Stomach smooth muscle (tissue), 2 donors: ENCODE measurements at regions not wholly inside any gene's neighbourhood (a gene's known extent, or its start where the extent isn't known, plus 50 kb on each side); places are given as distances from the start of the nearest gene placed in this dataset.
A peak's percentile ranks its signal among the peaks of the same experiment; 100 is the strongest.

Source experiments
- H3K27ac ChIP-seq: one replicate; pipeline ENCODE4 v1.7.0; 2013; ENCODE audit warnings: mild to moderate bottlenecking, low read length, inconsistent platforms
- H3K27me3 ChIP-seq, 2 donors: one replicate each; pipeline ENCODE4 v1.7.0; 2013; ENCODE audit warnings: low read length in 2 of 2; ENCODE audit not compliant: insufficient read depth in 2 of 2, control insufficient read depth in 1 of 2
- H3K36me3 ChIP-seq, 2 donors: one replicate each; pipeline ENCODE4 v1.7.0; 2013; ENCODE audit warnings: low read length in 2 of 2; ENCODE audit not compliant: control insufficient read depth in 2 of 2, insufficient read depth in 2 of 2
- H3K4me1 ChIP-seq: one replicate; pipeline ENCODE4 v1.7.0; 2013; ENCODE audit warnings: low read length; ENCODE audit not compliant: control insufficient read depth, insufficient read depth
- H3K4me3 ChIP-seq, 2 donors: one replicate each; pipeline ENCODE4 v1.7.0; 2013; ENCODE audit warnings: low read length in 2 of 2
- H3K9ac ChIP-seq, 2 donors: one replicate each; pipeline ENCODE4 v1.7.0; 2013; ENCODE audit warnings: low read length in 2 of 2, mild to moderate bottlenecking in 1 of 2
- H3K9me3 ChIP-seq, 2 donors: one replicate each; pipeline ENCODE4 v1.7.0; 2013; ENCODE audit warnings: low read length in 2 of 2; ENCODE audit not compliant: control insufficient read depth in 2 of 2
- donor health status: healthy.
- donor health status: Pancreatic carcinoma.

DNA sequence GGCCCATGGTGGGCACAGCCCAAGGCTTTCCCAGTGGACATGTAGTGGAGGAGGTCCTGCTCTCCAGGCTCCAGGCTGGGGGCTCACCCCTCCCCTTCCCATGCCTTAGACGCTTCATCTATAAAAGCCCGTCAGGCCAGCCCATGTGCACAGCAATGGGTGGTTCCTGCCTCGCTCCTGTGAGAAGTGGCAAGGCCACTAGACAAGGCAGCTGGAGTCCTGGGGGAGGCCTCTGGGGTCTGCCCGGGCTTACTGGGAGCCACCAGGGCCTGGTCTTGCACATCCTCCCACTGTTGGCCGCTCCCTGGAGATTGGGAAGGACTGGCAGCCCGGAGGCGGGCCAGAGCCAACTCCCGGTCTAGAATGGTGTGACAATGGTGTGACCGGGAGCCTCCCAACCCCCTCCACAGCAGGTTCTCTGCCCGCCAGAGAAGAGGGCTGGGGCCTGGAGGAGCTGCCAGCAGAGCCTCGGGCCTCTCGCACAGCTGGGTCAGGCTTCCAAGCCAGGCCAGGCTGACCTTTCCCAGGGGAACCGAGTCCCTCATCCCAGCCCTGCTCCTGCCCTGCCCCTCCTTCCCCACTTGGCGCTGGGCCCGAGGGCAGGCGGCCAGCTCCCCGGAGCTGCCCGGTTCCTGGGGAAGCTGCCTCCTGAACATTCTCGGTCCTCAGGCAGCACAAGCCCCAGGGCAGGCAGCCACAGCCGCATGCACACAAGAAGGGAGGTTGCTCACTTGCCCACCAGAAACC, 97.9 kb downstream of the RFLNA start:
- Histone ChIP-seq H3K27ac (peak overlapping the region; percentile 88), H3K4me3 (peak overlapping the region in 1 of 2 donors; percentile 35), H3K36me3 (peaks cover 3 to 6% of the 10 kb centered on the region in 2 donors), H3K9ac (peak overlapping the region; percentile 19 to 42), H3K27me3 (no peaks in the 10 kb centered on the region), H3K4me1 (peaks cover 90% of the 10 kb centered on the region), H3K9me3 (no peaks in the 10 kb centered on the region)

DNA sequence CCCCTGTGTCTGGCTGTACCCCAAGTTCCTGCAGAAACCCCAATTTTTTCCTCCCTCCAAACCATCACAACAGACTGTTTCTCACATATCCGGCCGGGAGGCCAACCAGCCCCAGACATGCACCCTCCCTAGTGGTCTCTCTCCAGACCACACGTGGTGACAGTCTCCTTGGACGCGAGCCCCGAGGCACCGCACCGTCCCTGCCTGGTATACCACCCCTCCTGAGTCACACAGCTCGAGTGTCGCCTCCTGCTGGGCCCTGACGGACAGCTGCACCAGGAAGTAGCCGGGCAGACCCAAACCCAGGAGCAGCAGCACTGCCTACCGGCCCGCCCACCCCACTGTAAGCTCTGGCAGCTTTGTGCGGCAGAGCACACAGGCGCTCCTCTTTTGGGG, 97.4 kb downstream of the RFLNA start:
- peak overlapping the region; percentile 88 for H3K27ac ChIP-seq
- peaks cover 2% of the 10 kb centered on the region in 2 donors for H3K36me3 ChIP-seq
- peaks cover 90% of the 10 kb centered on the region for H3K4me1 ChIP-seq
- H3K4me3 ChIP-seq, result no peak overlapping the region
- no peak overlapping the region for H3K9ac ChIP-seq
- no peaks in the 10 kb centered on the region for H3K27me3 ChIP-seq
- H3K9me3 ChIP-seq, result no peaks in the 10 kb centered on the region

DNA sequence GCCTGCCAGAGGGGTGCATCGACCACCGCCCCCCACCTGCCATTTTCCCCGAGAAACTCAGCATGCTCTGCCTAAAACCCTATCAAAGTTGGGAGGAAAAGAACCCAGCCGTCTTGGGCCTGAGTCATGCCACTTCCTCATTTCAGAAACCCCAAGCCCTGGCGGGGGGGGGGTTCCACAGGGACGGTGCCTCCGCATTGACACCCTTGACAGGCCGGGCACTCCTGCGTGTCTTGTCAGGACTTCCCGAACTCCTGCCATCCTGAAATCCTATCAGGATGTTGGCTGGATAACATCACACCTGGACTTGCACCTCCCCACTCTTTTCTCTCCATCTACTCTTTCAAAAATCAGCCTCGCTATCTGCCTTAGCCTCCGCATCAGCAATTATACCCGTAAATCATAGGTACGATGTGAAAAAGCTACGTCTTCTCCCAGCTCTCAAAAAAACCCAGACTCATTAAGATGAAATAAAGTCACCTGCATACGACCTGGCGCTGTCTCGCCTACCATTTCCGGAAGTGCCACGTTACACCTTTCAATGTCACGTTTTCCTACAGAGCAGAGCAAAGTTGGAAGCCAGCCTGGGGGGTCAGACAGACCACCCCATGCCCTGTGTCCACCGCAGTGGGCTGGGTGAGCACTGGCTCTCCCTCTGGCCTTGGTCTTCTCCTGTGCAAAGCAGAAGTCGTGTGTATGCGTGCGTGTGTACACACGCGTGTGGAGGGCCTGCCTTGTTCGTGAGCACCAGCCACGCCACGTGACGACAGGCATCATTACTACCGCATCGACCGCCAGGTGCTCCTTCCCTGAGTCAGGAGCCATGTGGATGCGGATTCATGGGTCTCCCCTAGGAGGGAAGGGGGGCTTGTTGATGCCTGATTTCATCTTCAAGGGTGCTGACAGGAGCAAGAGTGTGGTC, 96.7 kb downstream of the RFLNA start:
- no peak overlapping the region for H3K9ac ChIP-seq
- H3K4me1 ChIP-seq, result peaks cover 89% of the 10 kb centered on the region
- peak overlapping the region; percentile 88 for H3K27ac ChIP-seq
- peak overlapping the region in 1 of 2 donors; percentile 8 for H3K4me3 ChIP-seq
- no peaks in the 10 kb centered on the region for H3K9me3 ChIP-seq
- no peaks in the 10 kb centered on the region for H3K27me3 ChIP-seq
- peaks cover 0 to 2% of the 10 kb centered on the region in 2 donors for H3K36me3 ChIP-seq

DNA sequence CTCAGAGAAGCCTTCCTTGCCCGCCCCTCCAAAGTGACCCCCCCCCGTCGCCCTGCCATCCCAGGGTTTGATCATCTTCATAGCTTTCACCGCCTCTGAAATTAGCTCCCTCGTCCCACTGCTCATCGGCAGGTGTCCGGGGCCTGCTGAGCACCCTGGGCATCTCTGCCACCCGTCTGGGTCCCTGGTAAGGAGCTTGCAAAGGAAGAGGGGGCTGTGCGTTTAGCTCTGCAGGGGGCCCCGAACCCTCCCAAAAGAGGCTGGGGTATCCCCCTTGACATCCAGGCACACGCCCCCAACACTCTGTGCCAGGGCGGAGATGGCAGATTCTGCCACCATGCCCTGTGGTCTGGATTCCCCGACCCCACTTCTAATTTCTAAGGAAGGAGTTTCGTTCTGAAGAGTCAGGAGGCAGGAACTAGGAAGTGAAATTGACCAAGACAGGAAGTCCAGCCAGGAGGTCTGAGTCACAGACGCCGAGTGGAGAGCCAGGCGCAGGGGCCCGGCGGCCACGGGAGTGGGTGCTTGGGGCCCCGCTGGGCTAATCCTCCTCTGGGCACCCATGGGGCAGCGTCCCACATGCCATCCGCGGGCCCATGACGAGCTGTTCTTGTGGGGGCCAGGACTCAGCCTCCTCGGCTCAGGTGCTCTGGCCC, 95.7 kb downstream of the RFLNA start:
- peaks cover 0 to 4% of the 10 kb centered on the region in 2 donors for H3K36me3 ChIP-seq
- peaks cover 89% of the 10 kb centered on the region for H3K4me1 ChIP-seq
- peak overlapping the region; percentile 88 for H3K27ac ChIP-seq
- H3K9me3 ChIP-seq, result no peaks in the 10 kb centered on the region
- H3K4me3 ChIP-seq, result peak overlapping the region in 1 of 2 donors; percentile 8
- H3K9ac ChIP-seq, result no peak overlapping the region
- no peaks in the 10 kb centered on the region for H3K27me3 ChIP-seq

DNA sequence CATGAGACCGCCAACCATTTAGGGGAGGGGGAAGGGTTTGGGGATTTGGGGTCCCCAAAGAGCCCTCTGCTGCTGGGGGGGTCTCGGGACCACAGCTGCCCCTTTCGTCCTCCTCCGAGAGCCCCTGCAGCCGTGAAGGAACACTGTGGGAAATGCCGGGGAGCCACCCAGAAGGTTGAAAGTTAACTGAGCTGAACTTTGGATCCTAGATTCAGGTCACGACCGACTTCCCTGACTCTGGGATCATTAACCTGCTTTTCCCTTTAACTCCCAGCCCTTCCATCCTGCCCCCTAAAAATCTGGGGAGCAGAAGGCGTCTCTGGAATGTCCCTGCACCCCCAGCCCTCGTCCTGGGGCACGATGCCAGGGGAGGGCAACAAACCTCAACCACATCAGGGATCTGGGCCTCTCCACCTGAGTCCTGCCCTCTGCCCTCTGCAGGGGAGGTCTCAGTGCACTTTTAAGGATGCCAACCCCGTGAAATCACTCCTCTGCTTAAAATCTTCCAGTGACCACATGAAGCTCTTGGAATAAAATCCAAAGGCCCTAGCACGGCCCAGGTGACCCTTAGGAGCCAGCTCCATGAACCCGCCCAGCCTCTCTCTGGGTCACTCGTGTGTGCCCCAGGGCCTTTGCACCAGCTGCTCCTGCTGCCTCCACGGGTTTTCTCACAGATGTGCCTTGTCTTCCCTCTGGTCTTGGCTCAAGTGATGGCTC, 95.0 kb downstream of the RFLNA start:
- Histone ChIP-seq H3K36me3 (peaks cover 1 to 9% of the 10 kb centered on the region in 2 donors), H3K9me3 (no peaks in the 10 kb centered on the region), H3K9ac (peak overlapping the region; percentile 36 to 70), H3K4me1 (peaks cover 87% of the 10 kb centered on the region), H3K27me3 (no peaks in the 10 kb centered on the region), H3K4me3 (peak overlapping the region; percentile 75 to 79), H3K27ac (peak overlapping the region; percentile 88)

DNA sequence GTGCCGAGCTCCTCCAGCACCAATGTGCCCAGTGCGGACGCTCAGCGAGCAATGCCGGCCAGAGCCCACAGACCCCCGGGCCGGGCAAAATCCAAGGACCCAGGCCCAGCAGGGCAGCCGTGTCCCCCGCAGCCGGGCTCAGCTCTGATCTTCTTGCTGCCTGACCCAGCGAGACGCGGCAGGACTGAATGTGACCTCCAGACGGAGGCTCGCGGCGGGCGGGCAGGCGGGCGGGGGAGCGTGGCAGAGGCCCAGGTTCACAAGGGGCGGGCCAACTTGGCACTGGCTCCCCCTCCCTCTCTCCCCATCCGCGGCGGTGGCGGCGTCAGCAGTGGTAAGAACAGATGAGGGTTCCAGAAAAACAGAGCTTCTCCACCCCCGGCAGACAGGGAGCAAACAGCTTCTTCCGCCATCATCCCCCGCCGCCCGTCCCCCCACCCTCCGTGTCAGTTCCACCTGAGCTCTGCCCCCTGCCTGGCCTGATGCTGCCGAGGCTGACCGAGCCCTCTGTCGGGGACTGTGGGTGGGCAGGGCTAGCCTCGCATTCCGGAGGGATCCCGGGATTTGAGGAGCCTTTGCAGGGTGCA, 94.3 kb downstream of the RFLNA start:
- Histone ChIP-seq H3K4me3 (peak overlapping the region; percentile 75 to 79), H3K4me1 (peaks cover 80% of the 10 kb centered on the region), H3K9ac (peak overlapping the region; percentile 70 to 72)

DNA sequence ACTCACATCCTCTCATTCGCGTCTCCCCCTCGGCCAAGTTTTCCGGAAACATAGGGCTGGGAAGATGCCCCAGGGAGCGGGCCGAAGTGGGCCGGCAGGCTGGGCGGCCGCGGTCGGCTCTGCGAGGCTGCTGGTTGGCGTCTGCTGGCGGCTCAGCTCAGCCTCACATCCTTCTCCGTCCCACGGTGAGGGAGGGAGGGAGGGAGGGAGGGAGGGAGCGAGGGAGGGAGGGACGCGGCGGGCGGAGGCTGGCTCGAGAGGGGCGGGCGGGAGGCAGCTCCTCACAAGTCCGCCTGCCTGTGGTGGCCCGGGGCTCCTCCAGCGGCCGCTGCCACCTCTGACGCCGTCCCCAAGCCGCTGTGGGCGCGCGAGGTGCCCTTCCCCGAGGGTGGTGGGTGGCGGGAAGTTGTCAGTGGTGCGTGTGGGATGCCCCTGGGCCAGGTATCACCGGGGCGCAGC, 93.8 kb downstream of the RFLNA start:
- Histone ChIP-seq H3K9ac (peak overlapping the region; percentile 70 to 76), H3K4me3 (peak overlapping the region; percentile 75 to 79), H3K4me1 (peaks cover 75% of the 10 kb centered on the region), H3K36me3 (peaks cover 8 to 18% of the 10 kb centered on the region in 2 donors), H3K27me3 (no peaks in the 10 kb centered on the region), H3K27ac (peak overlapping the region; percentile 88), H3K9me3 (no peaks in the 10 kb centered on the region)

More for the DNA sequence above, 94.3 kb downstream of the RFLNA start:
- no peaks in the 10 kb centered on the region for H3K9me3 ChIP-seq
- peak overlapping the region; percentile 88 for H3K27ac ChIP-seq
- peaks cover 7 to 15% of the 10 kb centered on the region in 2 donors for H3K36me3 ChIP-seq
- no peaks in the 10 kb centered on the region for H3K27me3 ChIP-seq

DNA sequence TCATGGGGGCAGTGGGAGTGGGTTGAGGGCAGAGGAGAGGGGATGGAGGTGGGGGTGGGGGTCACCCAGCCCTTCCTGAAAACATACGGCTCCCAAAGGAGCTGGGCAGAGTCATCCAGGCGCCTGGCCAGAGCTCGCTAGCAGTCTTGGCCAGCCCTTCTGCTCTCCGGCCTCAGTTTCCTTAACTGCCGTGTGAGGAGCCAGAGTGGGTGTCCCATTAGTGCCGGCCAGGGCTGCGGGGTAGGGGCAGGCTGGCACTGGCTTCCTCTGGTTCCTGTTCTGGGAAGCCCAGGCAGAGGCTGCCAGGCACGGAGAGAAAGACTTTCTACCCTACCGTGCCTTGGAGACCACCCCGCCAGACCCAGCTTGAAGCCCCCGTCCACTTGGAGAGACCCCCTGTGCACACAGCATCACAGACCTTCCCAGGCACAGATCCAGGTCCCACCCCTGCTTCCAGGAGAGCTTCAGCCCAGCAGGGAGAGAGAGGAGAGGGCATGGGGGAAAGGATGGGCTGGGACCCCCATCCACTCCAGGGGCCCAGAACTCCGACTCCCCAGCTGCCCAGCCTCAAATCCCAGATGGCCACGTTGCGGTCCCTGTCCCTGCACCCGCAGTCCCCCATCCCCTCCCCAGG, 93.3 kb downstream of the RFLNA start:
- peaks cover 11 to 20% of the 10 kb centered on the region in 2 donors for H3K36me3 ChIP-seq
- H3K9me3 ChIP-seq, result no peaks in the 10 kb centered on the region
- no peaks in the 10 kb centered on the region for H3K27me3 ChIP-seq
- peak overlapping the region; percentile 88 for H3K27ac ChIP-seq
- H3K9ac ChIP-seq, result peak overlapping the region; percentile 61 to 76
- peaks cover 70% of the 10 kb centered on the region for H3K4me1 ChIP-seq
- H3K4me3 ChIP-seq, result peak overlapping the region; percentile 60 to 79

DNA sequence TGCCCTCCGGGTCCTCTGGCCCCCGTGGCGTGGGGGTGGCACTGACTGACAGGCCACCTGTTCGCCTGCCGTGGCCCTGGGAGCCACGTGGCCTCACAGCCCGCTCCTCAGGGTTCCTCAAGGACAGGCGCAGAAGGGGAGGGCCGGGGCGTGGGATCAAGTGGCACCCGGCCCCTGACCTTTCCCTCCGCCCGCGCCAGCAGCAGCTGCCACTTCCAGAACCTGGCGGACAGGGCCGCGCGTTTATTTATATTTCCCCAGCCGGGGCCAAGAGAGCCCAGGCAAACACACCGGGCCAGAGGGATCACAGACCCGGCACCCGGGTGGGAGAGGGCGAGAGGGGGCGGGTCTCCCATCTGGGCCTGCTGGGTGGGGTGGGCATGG, 92.6 kb downstream of the RFLNA start:
- Histone ChIP-seq H3K27ac (peak overlapping the region; percentile 24), H3K9ac (peak overlapping the region in 1 of 2 donors; percentile 61), H3K9me3 (no peaks in the 10 kb centered on the region), H3K4me1 (peaks cover 70% of the 10 kb centered on the region), H3K36me3 (peaks cover 15 to 24% of the 10 kb centered on the region in 2 donors), H3K4me3 (peak overlapping the region in 1 of 2 donors; percentile 79), H3K27me3 (no peaks in the 10 kb centered on the region)
